Panc1 (cell line): ENCODE measurements at regions not wholly inside any gene's neighbourhood (a gene's known extent, or its start where the extent isn't known, plus 50 kb on each side); places are given as distances from the start of the nearest gene placed in this dataset.

Source experiments
- ATAC-seq: fragments of 200-7000 bp; cut with Tn5 transposase; 2 replicates; pipeline ENCODE4 v1.9.1; 2020; ENCODE audit warnings: mild to moderate bottlenecking, moderate library complexity
- BruUV-seq: library from RNA; stranded (reverse); fragments of 400-500 nt; replicated peaks from 2 replicates; lab custom pipeline; 2021; lab: Mats Ljungman, UMichigan
- CTCF ChIA-PET: fragments of 300-600 bp; sonication (Branson Sonifier 250); formaldehyde crosslinking; loops from one replicate; lab custom pipeline; 2022; ENCODE audit warnings: antibody characterized with exemption; lab: Charles Lee
- POLR2A ChIA-PET: fragments of 300-600 bp; sonication (Branson Sonifier 250); formaldehyde crosslinking; loops from one replicate; lab custom pipeline; 2022; ENCODE audit warnings: antibody characterized with exemption; lab: Charles Lee
- DNase-seq: peaks from one replicate; pipeline ENCODE4 v3.0.0-alpha.2; 2010; ENCODE audit warnings: low read depth, low spot score
- H3K27ac ChIP-seq: 2 replicates; pipeline ENCODE4 v1.5.1; 2011; ENCODE audit warnings: mild to moderate bottlenecking, low read length, inconsistent platforms
- H3K27me3 ChIP-seq: fragments of 200-500 bp; sonication (Bioruptor generic); 2 replicates; pipeline ENCODE4 v1.6.0; 2014; ENCODE audit warnings: low read length, inconsistent platforms; ENCODE audit not compliant: control insufficient read depth, insufficient read depth
- H3K36me3 ChIP-seq: fragments of 200-500 bp; sonication (Bioruptor generic); 2 replicates; pipeline ENCODE4 v1.5.1; 2014; ENCODE audit warnings: inconsistent platforms, mild to moderate bottlenecking, low read length, moderate library complexity; ENCODE audit not compliant: control insufficient read depth, insufficient read depth
- H3K4me1 ChIP-seq: 2 replicates; pipeline ENCODE4 v1.5.1; 2011; ENCODE audit warnings: inconsistent platforms, mild to moderate bottlenecking, low read length, moderate library complexity; ENCODE audit not compliant: control insufficient read depth, insufficient read depth
- H3K4me3 ChIP-seq, 2 experiments: 2 replicates each; pipeline ENCODE4 v1.5.1; 2011 to 2012; ENCODE audit warnings: low read depth in 2 of 2, low read length in 2 of 2, mild to moderate bottlenecking in 2 of 2, inconsistent platforms in 1 of 2, moderate library complexity in 1 of 2
- H3K9me3 ChIP-seq: fragments of 200-500 bp; sonication (Bioruptor generic); 2 replicates; pipeline ENCODE4 v1.5.1; 2014; ENCODE audit warnings: low read depth, mild to moderate bottlenecking, inconsistent platforms, low read length, moderate library complexity; ENCODE audit not compliant: control insufficient read depth, insufficient read depth
- CTCF ChIP-seq: fragments of 450-650 bp; IDR thresholded peaks from 2 replicates; pipeline ENCODE4 v1.5.1; 2017; ENCODE audit warnings: mild to moderate bottlenecking
- POLR2AphosphoS5 ChIP-seq: IDR thresholded peaks from 2 replicates; pipeline ENCODE4 v1.6.1; 2012; ENCODE audit warnings: mild to moderate bottlenecking, low read depth, low read length, moderate library complexity
- REST ChIP-seq, 2 experiments: IDR thresholded peaks; 2 replicates each; pipeline ENCODE4 v1.6.1; 2011 to 2012; ENCODE audit warnings: low read depth in 2 of 2, control low read depth in 1 of 2, low read length in 1 of 2, mild to moderate bottlenecking in 1 of 2, moderate library complexity in 1 of 2; ENCODE audit not compliant: insufficient read depth in 1 of 2
- SIN3A ChIP-seq: IDR thresholded peaks from 2 replicates; pipeline ENCODE4 v1.6.1; 2012; ENCODE audit warnings: low read depth, mild to moderate bottlenecking, low read length, moderate library complexity, borderline replicate concordance; ENCODE audit not compliant: insufficient read depth
- TCF7L2 ChIP-seq: IDR thresholded peaks from 2 replicates; pipeline ENCODE4 v1.6.1; 2011; ENCODE audit warnings: mild to moderate bottlenecking, low read depth, low read length, inconsistent platforms
- in situ Hi-C: cut with HindIII; loops from 2 replicates; pipeline ENCODE4 v1.10.0; 2016; ENCODE audit warnings: low sequenced_read_pairs, low pct_unique_long_range_greater_than_20kb
- intact Hi-C: fragments of 100-400 bp; cut with micrococcal nuclease; formaldehyde crosslinking; loops from one replicate; pipeline ENCODE4 v1.10.0; 2022; ENCODE audit not compliant: unreplicated experiment

GRCh38 chr14:25103271-25103670 is 53.3 kb upstream of the STXBP6 start:
- in situ Hi-C loops (no loop called here), intact Hi-C loops (no loop called here)
- CTCF ChIA-PET: no interaction called here
- ATAC-seq (no peak), DNase-seq (no peak)
- no peak for TF ChIP-seq CTCF
- no peak for TF ChIP-seq REST (IDR thresholded peaks at IDR 0.05; ENCODE audit: insufficient read depth in 1 of 2, low read depth in 2 of 2, low read length in 1 of 2)
- TF ChIP-seq POLR2AphosphoS5: no peak
- no peak for TF ChIP-seq TCF7L2
- no peak for TF ChIP-seq SIN3A
- Histone ChIP-seq H3K36me3 (no peaks in the 10 kb centered on the region), H3K9me3 (no peaks in the 10 kb centered on the region), H3K27ac (no peak overlapping the region), H3K4me1 (no peaks in the 10 kb centered on the region), H3K27me3 (no peaks in the 10 kb centered on the region), H3K4me3 (no peak overlapping the region)
- POLR2A ChIA-PET: no interaction called here
- no TSS peak for BruUV-seq

- ChIA-PET POLR2A (no interaction called here), CTCF (no interaction called here)
- no peaks in the 10 kb centered on the region for H3K27me3 ChIP-seq
- no peak for TF ChIP-seq POLR2AphosphoS5
- no peak for TF ChIP-seq CTCF
- TF ChIP-seq REST (IDR thresholded peaks at IDR 0.05; ENCODE audit: insufficient read depth in 1 of 2, low read depth in 2 of 2, low read length in 1 of 2): no peak
- intact Hi-C loops (no loop called here), in situ Hi-C loops (no loop called here)
- no peak for DNase-seq
- H3K9me3 ChIP-seq: no peaks in the 10 kb centered on the region
- H3K36me3 ChIP-seq: no peaks in the 10 kb centered on the region
- BruUV-seq: no TSS peak
- no peaks in the 10 kb centered on the region for H3K4me1 ChIP-seq
- no peak overlapping the region for H3K27ac ChIP-seq
- no peak overlapping the region for H3K4me3 ChIP-seq
- ATAC-seq: no peak
Measured at GRCh38 chr14:25102788-25103187, 52.8 kb upstream of the STXBP6 start.
